ENCODE measurements at regions not wholly inside any gene's neighbourhood (a gene's known extent, or its start where the extent isn't known, plus 50 kb on each side); places are given as distances from the start of the nearest gene placed in this dataset.
A peak's percentile ranks its signal among the peaks of the same experiment; 100 is the strongest.

DNA sequence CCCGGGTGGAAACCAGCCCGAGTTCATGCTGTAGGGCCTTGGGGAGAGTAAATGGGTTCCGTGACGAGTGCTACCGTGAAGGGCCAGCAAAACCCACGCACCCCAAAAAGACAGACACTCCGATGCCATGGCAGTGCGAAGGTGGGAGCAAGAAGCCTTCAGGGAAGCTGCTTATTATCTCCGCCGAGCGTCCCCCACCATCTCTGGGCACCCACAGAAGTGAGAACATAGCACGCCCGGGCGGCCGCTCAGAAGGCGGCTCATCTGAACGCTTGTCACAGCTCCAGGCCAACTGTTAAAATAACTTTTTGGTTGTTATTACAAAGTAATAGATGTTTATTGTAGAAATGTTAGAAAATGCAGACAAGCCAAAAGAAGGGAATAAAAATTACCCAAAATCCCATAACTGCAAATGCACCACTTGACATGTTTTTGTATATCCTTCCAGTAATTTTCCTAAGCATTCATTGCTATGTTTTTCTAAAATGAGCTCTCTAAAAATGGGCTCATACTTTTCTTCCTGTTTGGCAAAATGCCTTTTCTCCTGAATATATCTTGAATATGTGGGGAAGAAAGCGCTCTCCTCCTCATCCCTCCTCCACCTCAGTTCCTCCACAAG, 234.9 kb downstream of the NPHP4 start:
- Histone ChIP-seq H3K36me3 (no peaks in the 10 kb centered on the region), H3K4me3 (no peak overlapping the region), H3K27ac (no peak overlapping the region), H3K4me1 (peaks cover 0 to 7% (median 0%) of the 10 kb centered on the region in 12 donors), H3K9me3 (peaks cover 0 to 13% (median 0%) of the 10 kb centered on the region in 12 donors), H3K27me3 (peaks cover 0 to 12% (median 0%) of the 10 kb centered on the region in 9 donors)
- intact Hi-C loops (cut with DNase I), result no loop called here
- TF ChIP-seq, protein P1, sequence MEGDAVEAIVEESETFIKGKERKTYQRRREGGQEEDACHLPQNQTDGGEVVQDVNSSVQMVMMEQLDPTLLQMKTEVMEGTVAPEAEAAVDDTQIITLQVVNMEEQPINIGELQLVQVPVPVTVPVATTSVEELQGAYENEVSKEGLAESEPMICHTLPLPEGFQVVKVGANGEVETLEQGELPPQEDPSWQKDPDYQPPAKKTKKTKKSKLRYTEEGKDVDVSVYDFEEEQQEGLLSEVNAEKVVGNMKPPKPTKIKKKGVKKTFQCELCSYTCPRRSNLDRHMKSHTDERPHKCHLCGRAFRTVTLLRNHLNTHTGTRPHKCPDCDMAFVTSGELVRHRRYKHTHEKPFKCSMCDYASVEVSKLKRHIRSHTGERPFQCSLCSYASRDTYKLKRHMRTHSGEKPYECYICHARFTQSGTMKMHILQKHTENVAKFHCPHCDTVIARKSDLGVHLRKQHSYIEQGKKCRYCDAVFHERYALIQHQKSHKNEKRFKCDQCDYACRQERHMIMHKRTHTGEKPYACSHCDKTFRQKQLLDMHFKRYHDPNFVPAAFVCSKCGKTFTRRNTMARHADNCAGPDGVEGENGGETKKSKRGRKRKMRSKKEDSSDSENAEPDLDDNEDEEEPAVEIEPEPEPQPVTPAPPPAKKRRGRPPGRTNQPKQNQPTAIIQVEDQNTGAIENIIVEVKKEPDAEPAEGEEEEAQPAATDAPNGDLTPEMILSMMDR (IDR thresholded peaks at IDR 0.05), result no peak
- no peak for TF ChIP-seq POLR2A (IDR thresholded peaks at IDR 0.05)
- ATAC-seq, result no peak
- no peak for DNase-seq
- 84 to 89% (median 87%) methylated on average over 13 to 18 of the region's 18 CpGs for WGBS, 4 donors

DNA sequence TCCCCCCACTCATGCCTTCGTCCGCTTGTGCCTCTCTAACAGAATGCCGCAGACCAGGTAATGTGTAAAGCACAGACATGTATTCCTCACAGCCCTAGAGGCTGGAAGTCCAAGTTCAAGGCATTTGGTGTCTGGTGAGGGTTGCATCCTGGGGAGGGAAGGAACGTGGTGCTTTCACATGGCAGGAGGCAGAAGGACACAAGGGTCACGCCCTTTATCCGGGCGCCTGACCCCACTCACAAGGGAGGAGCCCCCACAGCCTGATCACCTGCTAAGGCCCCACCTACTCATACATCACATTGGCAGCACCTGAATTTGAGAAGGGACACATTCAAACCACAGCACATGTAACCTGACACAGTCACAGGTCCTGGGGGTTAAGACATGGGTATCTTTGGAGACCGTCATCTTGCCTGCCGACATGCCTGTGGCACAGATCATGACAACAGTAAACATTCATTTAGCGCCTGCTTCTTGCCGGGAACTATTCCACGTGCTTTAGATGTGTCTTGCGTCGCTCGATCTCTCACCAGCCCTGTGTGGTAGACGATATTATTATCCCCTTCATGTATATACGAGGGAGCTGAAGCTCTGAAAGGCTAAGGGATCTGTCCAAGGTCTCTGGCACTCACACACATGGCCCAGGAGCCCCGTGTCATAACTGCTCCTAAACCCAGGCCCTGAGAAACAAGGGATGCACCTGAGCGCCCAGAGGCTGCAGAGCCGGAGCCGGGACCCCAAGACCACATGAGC, 235.6 kb downstream of the NPHP4 start:
- Histone ChIP-seq H3K9me3 (peaks cover 0 to 13% (median 0%) of the 10 kb centered on the region in 12 donors), H3K4me3 (no peak overlapping the region), H3K27ac (no peak overlapping the region), H3K36me3 (no peaks in the 10 kb centered on the region), H3K4me1 (peaks cover 0 to 12% (median 4%) of the 10 kb centered on the region in 12 donors), H3K27me3 (peaks cover 0 to 12% (median 0%) of the 10 kb centered on the region in 9 donors)
- DNase-seq, result peak in 1 of 5 donors; percentile 19
- no peak for TF ChIP-seq POLR2A (IDR thresholded peaks at IDR 0.05)
- TF ChIP-seq, protein P1 (IDR thresholded peaks at IDR 0.05), result no peak
- intact Hi-C loops (cut with DNase I), result no loop called here
- 76 to 88% (median 84%) methylated on average over 17 to 21 of the region's 21 CpGs for WGBS, 4 donors
- ATAC-seq, result no peak

DNA sequence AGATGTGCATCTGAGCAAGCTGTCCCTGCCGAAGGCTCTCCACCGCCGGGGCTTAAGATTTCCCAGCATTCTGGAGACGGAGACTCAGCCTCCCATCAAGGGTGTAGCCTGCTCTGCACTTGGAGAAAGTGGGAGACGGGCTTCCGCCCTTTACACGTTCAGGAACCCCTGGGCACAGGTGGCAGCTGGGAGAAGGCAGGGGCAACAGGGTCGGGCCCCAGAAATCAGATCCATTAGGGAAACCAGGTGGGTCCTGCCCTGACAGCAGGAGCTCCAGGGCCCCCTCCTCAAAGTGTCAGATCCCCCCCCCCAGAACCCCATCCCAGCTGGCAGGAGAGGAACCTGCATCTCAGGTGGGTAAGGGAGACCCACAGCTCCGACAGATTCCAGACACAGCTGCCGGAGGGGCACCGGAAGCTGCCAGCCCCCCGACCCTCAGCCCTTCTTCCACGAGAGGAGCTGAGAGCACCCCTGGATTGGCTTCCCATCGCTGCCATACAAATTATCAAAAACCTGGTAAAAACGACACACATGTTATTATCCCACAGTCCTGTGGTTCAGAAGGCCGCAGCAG, 236.6 kb downstream of the NPHP4 start:
- H3K9me3 ChIP-seq, result peaks cover 0 to 8% (median 0%) of the 10 kb centered on the region in 12 donors
- peaks cover 0 to 18% (median 3%) of the 10 kb centered on the region in 9 donors for H3K27me3 ChIP-seq
- H3K4me1 ChIP-seq, result peaks cover 0 to 13% (median 4%) of the 10 kb centered on the region in 12 donors
- no peak overlapping the region for H3K27ac ChIP-seq
- 80 to 91% (median 85%) methylated on average over 15 to 16 of the region's 16 CpGs for WGBS, 4 donors
- H3K36me3 ChIP-seq, result no peaks in the 10 kb centered on the region
- intact Hi-C loops (cut with DNase I), result no loop called here
- peak in 1 of 5 donors; percentile 17 for DNase-seq
- ATAC-seq, result no peak
- TF ChIP-seq POLR2A (IDR thresholded peaks at IDR 0.05), result no peak
- TF ChIP-seq, protein P1 (IDR thresholded peaks at IDR 0.05), result no peak
- H3K4me3 ChIP-seq, result no peak overlapping the region

Measured in heart left ventricle (tissue), 16 donors.